Thyroid gland (tissue), 4 donors: ENCODE measurements at regions not wholly inside any gene's neighbourhood (a gene's known extent, or its start where the extent isn't known, plus 50 kb on each side); places are given as distances from the start of the nearest gene placed in this dataset.

ENCODE experiments used
- CTCF ChIP-seq, 6 experiments: fragments of 200-600 bp in 3 of 6; fragments of 450-650 bp in 3 of 6; sonication (generic) in 3 of 6; IDR thresholded peaks; one replicate each; pipeline ENCODE4 v1.5.1; 2016 to 2019; ENCODE audit warnings: antibody characterized with exemption in 6 of 6, mild to moderate bottlenecking in 2 of 6, inconsistent platforms in 1 of 6, moderate library complexity in 1 of 6
- POLR2A ChIP-seq, 2 donors: fragments of 450-650 bp; IDR thresholded peaks; one replicate each; pipeline ENCODE4 v1.6.1; 2017; ENCODE audit warnings: antibody characterized with exemption in 2 of 2, mild to moderate bottlenecking in 2 of 2, moderate library complexity in 1 of 2

GRCh38 chr6:5846889-5847288 is 159.8 kb downstream of the NRN1 start:
- TF ChIP-seq POLR2A (IDR thresholded peaks at IDR 0.05) (no peak), CTCF (IDR thresholded peaks at IDR 0.05) (no peak)
